ENCODE measurements at regions not wholly inside any gene's neighbourhood (a gene's known extent, or its start where the extent isn't known, plus 50 kb on each side); places are given as distances from the start of the nearest gene placed in this dataset.

DNA sequence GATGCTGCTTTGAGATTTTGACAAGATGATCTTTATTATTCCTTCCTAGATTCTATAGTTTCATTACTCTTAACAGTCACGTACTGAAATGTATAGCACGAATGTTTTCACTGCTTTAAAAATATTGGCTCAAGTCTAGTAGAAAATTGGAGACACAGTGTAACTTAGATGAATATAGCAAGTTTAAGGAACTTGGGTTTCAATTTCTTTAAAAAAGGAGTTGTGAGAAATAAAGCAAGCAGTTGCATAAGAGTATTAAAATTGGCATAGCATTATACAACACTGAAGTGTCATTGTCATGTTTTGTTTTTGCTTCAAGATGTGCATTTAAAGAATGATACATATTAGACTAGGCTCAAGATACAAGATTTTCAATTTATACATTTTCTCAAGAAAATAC is 624.8 kb upstream of the NOVA1 start:
- TF ChIP-seq, protein P1, sequence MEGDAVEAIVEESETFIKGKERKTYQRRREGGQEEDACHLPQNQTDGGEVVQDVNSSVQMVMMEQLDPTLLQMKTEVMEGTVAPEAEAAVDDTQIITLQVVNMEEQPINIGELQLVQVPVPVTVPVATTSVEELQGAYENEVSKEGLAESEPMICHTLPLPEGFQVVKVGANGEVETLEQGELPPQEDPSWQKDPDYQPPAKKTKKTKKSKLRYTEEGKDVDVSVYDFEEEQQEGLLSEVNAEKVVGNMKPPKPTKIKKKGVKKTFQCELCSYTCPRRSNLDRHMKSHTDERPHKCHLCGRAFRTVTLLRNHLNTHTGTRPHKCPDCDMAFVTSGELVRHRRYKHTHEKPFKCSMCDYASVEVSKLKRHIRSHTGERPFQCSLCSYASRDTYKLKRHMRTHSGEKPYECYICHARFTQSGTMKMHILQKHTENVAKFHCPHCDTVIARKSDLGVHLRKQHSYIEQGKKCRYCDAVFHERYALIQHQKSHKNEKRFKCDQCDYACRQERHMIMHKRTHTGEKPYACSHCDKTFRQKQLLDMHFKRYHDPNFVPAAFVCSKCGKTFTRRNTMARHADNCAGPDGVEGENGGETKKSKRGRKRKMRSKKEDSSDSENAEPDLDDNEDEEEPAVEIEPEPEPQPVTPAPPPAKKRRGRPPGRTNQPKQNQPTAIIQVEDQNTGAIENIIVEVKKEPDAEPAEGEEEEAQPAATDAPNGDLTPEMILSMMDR (IDR thresholded peaks at IDR 0.05; ENCODE audit: insufficient read depth in 1 of 2, low read depth in 1 of 2, low read length in 1 of 2, severe bottlenecking in 1 of 2, unreplicated experiment in 1 of 2) = no peak
- Mint-ChIP-seq H3K4me1 (ENCODE audit: low read depth, unreplicated experiment) (no peaks in the 10 kb centered on the region), H3K9me3 (ENCODE audit: unreplicated experiment) (peaks cover 23% of the 10 kb centered on the region), H3K27ac (ENCODE audit: unreplicated experiment) (no peak overlapping the region), H3K4me3 (ENCODE audit: unreplicated experiment) (no peak overlapping the region), H3K36me3 (ENCODE audit: insufficient read depth, unreplicated experiment) (no peaks in the 10 kb centered on the region), H3K27me3 (ENCODE audit: insufficient read depth, unreplicated experiment) (no peaks in the 10 kb centered on the region)
- ChIA-PET CTCF (no interaction called here), POLR2A (no interaction called here)
- DNase-seq = no peak
- Histone ChIP-seq H3K27me3 (replicated peaks; ENCODE audit: control insufficient read depth, insufficient read depth, low read length) (no peaks in the 10 kb centered on the region), H3K4me3 (ENCODE audit: low read depth, low read length) (no peak overlapping the region), H3K9me3 (no peaks in the 10 kb centered on the region), H3K4me1 (no peaks in the 10 kb centered on the region), H3K36me3 (ENCODE audit: control insufficient read depth, insufficient read depth, low read length) (no peaks in the 10 kb centered on the region)
- intact Hi-C loops (cut with micrococcal nuclease; ENCODE audit: unreplicated experiment) = no loop called here
- BruUV-seq (replicated peaks) = no TSS peak

DNA sequence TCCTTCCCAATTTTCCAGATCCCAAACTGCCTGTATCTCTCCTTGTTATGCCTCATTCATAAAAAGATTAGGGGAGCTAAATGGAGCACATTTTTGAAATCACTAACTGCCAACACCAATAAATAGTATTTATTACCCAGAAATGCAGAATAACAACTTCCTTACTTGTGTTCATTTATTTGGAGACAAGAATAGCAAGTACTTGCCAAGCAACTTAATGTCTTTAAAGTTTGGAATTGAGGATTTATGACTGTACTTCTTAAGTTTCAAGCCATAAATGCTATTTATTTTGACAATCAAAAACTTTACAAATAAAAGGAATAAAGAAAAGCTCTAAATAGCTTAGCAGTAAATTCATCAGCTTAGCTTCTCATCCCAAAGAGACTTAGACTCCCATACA is 626.1 kb upstream of the NOVA1 start:
- ChIA-PET CTCF (no interaction called here), POLR2A (no interaction called here)
- TF ChIP-seq, protein P1 (IDR thresholded peaks at IDR 0.05; ENCODE audit: insufficient read depth in 1 of 2, low read depth in 1 of 2, low read length in 1 of 2, severe bottlenecking in 1 of 2, unreplicated experiment in 1 of 2) = no peak
- no peaks in the 10 kb centered on the region for H3K4me1 Mint-ChIP-seq (ENCODE audit: low read depth, unreplicated experiment)
- no peaks in the 10 kb centered on the region for H3K27me3 Mint-ChIP-seq (ENCODE audit: insufficient read depth, unreplicated experiment)
- H3K27ac Mint-ChIP-seq (ENCODE audit: unreplicated experiment) = no peak overlapping the region
- Histone ChIP-seq H3K27me3 (replicated peaks; ENCODE audit: control insufficient read depth, insufficient read depth, low read length) (no peaks in the 10 kb centered on the region), H3K9me3 (no peaks in the 10 kb centered on the region), H3K4me1 (no peaks in the 10 kb centered on the region), H3K4me3 (ENCODE audit: low read depth, low read length) (no peak overlapping the region), H3K36me3 (ENCODE audit: control insufficient read depth, insufficient read depth, low read length) (no peaks in the 10 kb centered on the region)
- intact Hi-C loops (cut with micrococcal nuclease; ENCODE audit: unreplicated experiment) = no loop called here
- BruUV-seq (replicated peaks) = no TSS peak
- no peak overlapping the region for H3K4me3 Mint-ChIP-seq (ENCODE audit: unreplicated experiment)
- no peak for DNase-seq
- H3K9me3 Mint-ChIP-seq (ENCODE audit: unreplicated experiment) = peaks cover 21% of the 10 kb centered on the region
- H3K36me3 Mint-ChIP-seq (ENCODE audit: insufficient read depth, unreplicated experiment) = no peaks in the 10 kb centered on the region

DNA sequence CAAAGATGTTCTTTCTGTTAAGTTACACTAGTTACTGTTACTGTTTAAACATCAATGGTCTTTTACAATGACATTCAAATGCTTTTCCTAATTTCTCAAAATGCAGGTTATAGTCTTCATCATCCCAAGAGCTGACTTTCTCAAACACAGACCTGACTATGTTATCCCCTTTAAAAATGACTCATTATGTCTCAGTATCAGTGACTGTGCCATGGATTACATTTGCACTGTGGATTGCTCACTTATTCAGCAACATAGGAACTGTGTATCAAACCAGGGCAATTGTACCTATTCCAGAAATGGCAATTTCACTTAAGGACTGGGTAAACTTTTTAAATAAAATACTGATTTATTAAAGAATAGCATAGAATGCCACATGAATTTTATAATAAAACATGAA is 630.2 kb upstream of the NOVA1 start:
- Histone ChIP-seq H3K4me3 (ENCODE audit: low read depth, low read length) (no peak overlapping the region), H3K9me3 (no peaks in the 10 kb centered on the region), H3K4me1 (no peaks in the 10 kb centered on the region), H3K36me3 (ENCODE audit: control insufficient read depth, insufficient read depth, low read length) (no peaks in the 10 kb centered on the region), H3K27me3 (replicated peaks; ENCODE audit: control insufficient read depth, insufficient read depth, low read length) (no peaks in the 10 kb centered on the region)
- H3K27me3 Mint-ChIP-seq (ENCODE audit: insufficient read depth, unreplicated experiment) = no peaks in the 10 kb centered on the region
- intact Hi-C loops (cut with micrococcal nuclease; ENCODE audit: unreplicated experiment) = no loop called here
- TF ChIP-seq, protein P1 (IDR thresholded peaks at IDR 0.05; ENCODE audit: insufficient read depth in 1 of 2, low read depth in 1 of 2, low read length in 1 of 2, severe bottlenecking in 1 of 2, unreplicated experiment in 1 of 2) = no peak
- H3K27ac Mint-ChIP-seq (ENCODE audit: unreplicated experiment) = no peak overlapping the region
- no TSS peak for BruUV-seq (replicated peaks)
- DNase-seq = no peak
- no peaks in the 10 kb centered on the region for H3K9me3 Mint-ChIP-seq (ENCODE audit: unreplicated experiment)
- H3K4me3 Mint-ChIP-seq (ENCODE audit: unreplicated experiment) = no peak overlapping the region
- no peaks in the 10 kb centered on the region for H3K4me1 Mint-ChIP-seq (ENCODE audit: low read depth, unreplicated experiment)
- CTCF ChIA-PET = no interaction called here
- H3K36me3 Mint-ChIP-seq (ENCODE audit: insufficient read depth, unreplicated experiment) = no peaks in the 10 kb centered on the region
- POLR2A ChIA-PET = no interaction called here

Data from Caco-2 (cell line).